Stimulated activated naive B cell treated with anti-CD40 and anti-IgM and Interleukin-4, amounts not matched to agents 10 μg/mL and 1 μg/mL and 100 μg/mL, for 72 hours (primary cell): ENCODE measurements at regions not wholly inside any gene's neighbourhood (a gene's known extent, or its start where the extent isn't known, plus 50 kb on each side); places are given as distances from the start of the nearest gene placed in this dataset.
"Not testable (repeated sequence)": the region's sequence is repeated elsewhere in the genome, so short reads cannot be mapped to it uniquely, and the experiment has no call there.

Source experiments
- ATAC-seq, 2 donors: fragments of 150-1000 bp; cut with Tn5 transposase; replicated peaks; 2 replicates each; pipeline ENCODE4 v1.10.0; 2021; ENCODE audit warnings: moderate library complexity in 1 of 2
- DNase-seq: peaks from one replicate; pipeline ENCODE4 v3.0.0; 2021
- H3K27ac Mint-ChIP-seq: one replicate; pipeline ENCODE4 v1.8.0; 2022; ENCODE audit warnings: mild to moderate bottlenecking, mixed read lengths
- H3K27me3 Mint-ChIP-seq, 2 donors: one replicate each; pipeline ENCODE4 v1.8.0; 2022; ENCODE audit warnings: mixed read lengths in 2 of 2
- H3K36me3 Mint-ChIP-seq, 2 donors: one replicate each; pipeline ENCODE4 v1.8.0; 2022; ENCODE audit warnings: mixed read lengths in 2 of 2, mild to moderate bottlenecking in 1 of 2
- H3K4me1 Mint-ChIP-seq, 2 donors: one replicate each; pipeline ENCODE4 v1.8.0; 2022; ENCODE audit warnings: mixed read lengths in 2 of 2, mild to moderate bottlenecking in 1 of 2
- H3K4me3 Mint-ChIP-seq, 2 donors: one replicate each; pipeline ENCODE4 v1.8.0; 2022; ENCODE audit warnings: mild to moderate bottlenecking in 2 of 2, mixed read lengths in 2 of 2, moderate library complexity in 1 of 2
- H3K9me3 Mint-ChIP-seq, 2 donors: one replicate each; pipeline ENCODE4 v1.8.0; 2022; ENCODE audit warnings: mixed read lengths in 2 of 2, mild to moderate bottlenecking in 1 of 2

- H3K4me3 Mint-ChIP-seq, H3K27me3 Mint-ChIP-seq, H3K9me3 Mint-ChIP-seq, H3K4me1 Mint-ChIP-seq, ATAC-seq, DNase-seq, H3K36me3 Mint-ChIP-seq, H3K27ac Mint-ChIP-seq: not testable (repeated sequence)
Observed at GRCh38 chr15:21174761-21175160, 265.5 kb downstream of the POTEB3 start.

GRCh38 chr15:21151203-21151966, 285.3 kb upstream of the POTEB2 start:
- H3K27ac Mint-ChIP-seq, H3K4me3 Mint-ChIP-seq, H3K27me3 Mint-ChIP-seq, H3K9me3 Mint-ChIP-seq, H3K36me3 Mint-ChIP-seq, ATAC-seq, DNase-seq, H3K4me1 Mint-ChIP-seq: not testable (repeated sequence)

GRCh38 chr15:21148136-21148535, 282.0 kb upstream of the POTEB2 start:
- H3K9me3 Mint-ChIP-seq, DNase-seq, ATAC-seq, H3K4me1 Mint-ChIP-seq, H3K27me3 Mint-ChIP-seq, H3K4me3 Mint-ChIP-seq, H3K36me3 Mint-ChIP-seq, H3K27ac Mint-ChIP-seq: not testable (repeated sequence)

- H3K36me3 Mint-ChIP-seq, DNase-seq, H3K27ac Mint-ChIP-seq, ATAC-seq, H3K4me1 Mint-ChIP-seq, H3K27me3 Mint-ChIP-seq, H3K4me3 Mint-ChIP-seq, H3K9me3 Mint-ChIP-seq: not testable (repeated sequence)
Observed at GRCh38 chr15:21133893-21134292, 267.8 kb upstream of the POTEB2 start.

GRCh38 chr15:21112271-21113053, 246.3 kb upstream of the POTEB2 start:
- not testable (repeated sequence) for H3K27me3 Mint-ChIP-seq, H3K27ac Mint-ChIP-seq, H3K9me3 Mint-ChIP-seq, H3K4me1 Mint-ChIP-seq, H3K4me3 Mint-ChIP-seq, ATAC-seq, H3K36me3 Mint-ChIP-seq
- DNase-seq = peak; percentile 2

- not testable (repeated sequence) for H3K36me3 Mint-ChIP-seq, ATAC-seq, H3K27me3 Mint-ChIP-seq, H3K4me1 Mint-ChIP-seq, H3K27ac Mint-ChIP-seq, H3K9me3 Mint-ChIP-seq, H3K4me3 Mint-ChIP-seq
- peak; percentile 14 for DNase-seq
Observed at GRCh38 chr15:21111861-21112260, 245.7 kb upstream of the POTEB2 start.

GRCh38 chr15:21111172-21111571, 245.1 kb upstream of the POTEB2 start:
- H3K4me3 Mint-ChIP-seq, H3K27ac Mint-ChIP-seq, H3K9me3 Mint-ChIP-seq, ATAC-seq, H3K36me3 Mint-ChIP-seq, H3K4me1 Mint-ChIP-seq, H3K27me3 Mint-ChIP-seq: not testable (repeated sequence)
- DNase-seq = peak; percentile 0

- H3K27ac Mint-ChIP-seq, H3K4me1 Mint-ChIP-seq, H3K36me3 Mint-ChIP-seq, H3K4me3 Mint-ChIP-seq, H3K27me3 Mint-ChIP-seq, H3K9me3 Mint-ChIP-seq: not testable (repeated sequence)
- peak in 1 of 2 donors; percentile 39 for ATAC-seq
- DNase-seq = peak; percentile 54
Observed at GRCh38 chr15:21110187-21110804, 244.2 kb upstream of the POTEB2 start.

- not testable (repeated sequence) for H3K4me3 Mint-ChIP-seq, DNase-seq, H3K27ac Mint-ChIP-seq, H3K4me1 Mint-ChIP-seq, H3K9me3 Mint-ChIP-seq, H3K36me3 Mint-ChIP-seq, H3K27me3 Mint-ChIP-seq
- peak in 1 of 2 donors; percentile 21 for ATAC-seq
Observed at GRCh38 chr15:21108384-21108783, 242.3 kb upstream of the POTEB2 start.

- not testable (repeated sequence) for H3K9me3 Mint-ChIP-seq, H3K27me3 Mint-ChIP-seq, H3K36me3 Mint-ChIP-seq, H3K27ac Mint-ChIP-seq, H3K4me3 Mint-ChIP-seq, H3K4me1 Mint-ChIP-seq
- peak in 1 of 2 donors; percentile 48 for ATAC-seq
- DNase-seq = peak; percentile 8
Observed at GRCh38 chr15:21107399-21108381, 241.6 kb upstream of the POTEB2 start.

- not testable (repeated sequence) for H3K27me3 Mint-ChIP-seq, DNase-seq, H3K36me3 Mint-ChIP-seq, H3K4me3 Mint-ChIP-seq, H3K27ac Mint-ChIP-seq, ATAC-seq, H3K9me3 Mint-ChIP-seq, H3K4me1 Mint-ChIP-seq
Observed at GRCh38 chr15:21096599-21096998, 230.5 kb upstream of the POTEB2 start.

- H3K9me3 Mint-ChIP-seq, DNase-seq, H3K27ac Mint-ChIP-seq, H3K4me1 Mint-ChIP-seq, H3K36me3 Mint-ChIP-seq, H3K4me3 Mint-ChIP-seq, H3K27me3 Mint-ChIP-seq: not testable (repeated sequence)
- ATAC-seq = peak in 1 of 2 donors; percentile 7
Observed at GRCh38 chr15:21079544-21079943, 213.4 kb upstream of the POTEB2 start.

GRCh38 chr15:21068917-21069316, 202.8 kb upstream of the POTEB2 start:
- not testable (repeated sequence) for H3K36me3 Mint-ChIP-seq, DNase-seq, H3K9me3 Mint-ChIP-seq, H3K4me3 Mint-ChIP-seq, H3K27ac Mint-ChIP-seq, ATAC-seq, H3K4me1 Mint-ChIP-seq, H3K27me3 Mint-ChIP-seq

GRCh38 chr15:21063512-21063911, 197.4 kb upstream of the POTEB2 start:
- not testable (repeated sequence) for H3K4me1 Mint-ChIP-seq, DNase-seq, ATAC-seq, H3K9me3 Mint-ChIP-seq, H3K36me3 Mint-ChIP-seq, H3K27ac Mint-ChIP-seq, H3K4me3 Mint-ChIP-seq, H3K27me3 Mint-ChIP-seq
